Transverse colon (tissue), 4 donors: ENCODE measurements at regions not wholly inside any gene's neighbourhood (a gene's known extent, or its start where the extent isn't known, plus 50 kb on each side); places are given as distances from the start of the nearest gene placed in this dataset.

ENCODE experiments used
- CTCF ChIP-seq, 5 experiments: fragments of 200-600 bp in 3 of 5; fragments of 450-650 bp in 2 of 5; sonication (generic) in 3 of 5; IDR thresholded peaks; 1 replicate in 2 of 5; 2 replicates in 3 of 5; pipeline ENCODE4 v1.5.1; 2016 to 2017; ENCODE audit warnings: antibody characterized with exemption in 5 of 5, inconsistent platforms in 3 of 5, mild to moderate bottlenecking in 2 of 5, moderate library complexity in 1 of 5
- POLR2A ChIP-seq: fragments of 450-650 bp; IDR thresholded peaks from one replicate; pipeline ENCODE4 v1.6.1; 2016; ENCODE audit warnings: antibody characterized with exemption, mild to moderate bottlenecking, moderate library complexity
- POLR2AphosphoS5 ChIP-seq, 3 donors: sonication (generic); formaldehyde crosslinking; IDR thresholded peaks; one replicate each; pipeline ENCODE4 v1.6.1; 2016; ENCODE audit warnings: antibody characterized with exemption in 3 of 3

DNA sequence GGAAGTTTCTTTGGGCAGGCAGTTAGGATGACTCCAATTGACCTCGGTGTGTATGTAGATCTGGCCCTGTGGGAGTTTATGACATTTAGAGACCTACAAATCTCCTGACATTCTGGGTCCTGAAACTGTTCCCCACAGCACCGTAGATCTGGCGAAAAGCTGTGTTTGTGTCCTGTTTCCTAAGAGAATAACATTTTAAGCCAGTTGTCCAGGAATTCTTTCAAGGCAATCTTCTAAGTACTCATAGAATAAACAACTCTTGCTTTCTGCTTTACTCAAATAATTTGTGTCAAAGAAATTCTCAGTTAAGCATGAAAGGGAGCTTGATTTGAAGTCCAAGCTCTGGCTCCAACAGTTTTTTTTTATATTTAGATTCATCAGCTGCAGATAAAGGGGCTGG lies 78.5 kb upstream of the ELAC2 start:
- no peak for TF ChIP-seq CTCF (IDR thresholded peaks at IDR 0.05)
- no peak for TF ChIP-seq POLR2AphosphoS5 (IDR thresholded peaks at IDR 0.05)
- no peak for TF ChIP-seq POLR2A
